ENCODE measurements at regions not wholly inside any gene's neighbourhood (a gene's known extent, or its start where the extent isn't known, plus 50 kb on each side); places are given as distances from the start of the nearest gene placed in this dataset.
A peak's percentile ranks its signal among the peaks of the same experiment; 100 is the strongest.

DNA sequence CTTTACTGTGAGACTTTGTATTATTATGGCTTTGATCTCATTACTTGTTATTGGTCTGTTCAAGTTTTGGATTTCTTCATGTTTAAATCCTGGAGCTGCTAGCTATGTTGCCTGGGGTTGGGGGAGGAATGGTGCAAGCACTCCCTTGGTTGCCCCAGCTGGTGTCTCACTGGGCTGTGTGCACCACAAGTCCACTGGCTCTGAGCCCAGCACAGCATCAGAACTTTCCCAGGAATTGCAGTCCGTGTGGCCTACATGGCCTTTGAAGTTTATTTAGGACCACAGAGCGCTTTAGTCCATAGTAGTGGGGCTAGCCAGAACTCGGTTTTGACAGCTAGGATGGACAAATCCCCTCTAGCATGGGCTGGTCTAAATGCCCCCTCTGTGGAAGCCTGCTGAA lies 278.8 kb upstream of the RPS6KA3 start:
- TF ChIP-seq POLR2AphosphoS5 (IDR thresholded peaks at IDR 0.05; ENCODE audit: insufficient read depth in 1 of 2, low read depth in 1 of 2) (no peak), POLR2A (IDR thresholded peaks at IDR 0.05) (no peak)
- TF ChIP-seq, protein P1, sequence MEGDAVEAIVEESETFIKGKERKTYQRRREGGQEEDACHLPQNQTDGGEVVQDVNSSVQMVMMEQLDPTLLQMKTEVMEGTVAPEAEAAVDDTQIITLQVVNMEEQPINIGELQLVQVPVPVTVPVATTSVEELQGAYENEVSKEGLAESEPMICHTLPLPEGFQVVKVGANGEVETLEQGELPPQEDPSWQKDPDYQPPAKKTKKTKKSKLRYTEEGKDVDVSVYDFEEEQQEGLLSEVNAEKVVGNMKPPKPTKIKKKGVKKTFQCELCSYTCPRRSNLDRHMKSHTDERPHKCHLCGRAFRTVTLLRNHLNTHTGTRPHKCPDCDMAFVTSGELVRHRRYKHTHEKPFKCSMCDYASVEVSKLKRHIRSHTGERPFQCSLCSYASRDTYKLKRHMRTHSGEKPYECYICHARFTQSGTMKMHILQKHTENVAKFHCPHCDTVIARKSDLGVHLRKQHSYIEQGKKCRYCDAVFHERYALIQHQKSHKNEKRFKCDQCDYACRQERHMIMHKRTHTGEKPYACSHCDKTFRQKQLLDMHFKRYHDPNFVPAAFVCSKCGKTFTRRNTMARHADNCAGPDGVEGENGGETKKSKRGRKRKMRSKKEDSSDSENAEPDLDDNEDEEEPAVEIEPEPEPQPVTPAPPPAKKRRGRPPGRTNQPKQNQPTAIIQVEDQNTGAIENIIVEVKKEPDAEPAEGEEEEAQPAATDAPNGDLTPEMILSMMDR (IDR thresholded peaks at IDR 0.05): no peak
- no peaks in the 10 kb centered on the region for H3K36me3 ChIP-seq
- DNase-seq (ENCODE audit: extremely low spot score in 2 of 2): no peak
- H3K27me3 ChIP-seq: no peaks in the 10 kb centered on the region
- H3K27ac ChIP-seq: no peak overlapping the region
- H3K4me1 ChIP-seq: no peaks in the 10 kb centered on the region
- H3K4me3 ChIP-seq: no peak overlapping the region
- intact Hi-C loops (cut with DNase I): no loop called here
- H3K9me3 ChIP-seq: no peaks in the 10 kb centered on the region

GRCh38 chrX:20542072-20542471 lies 275.4 kb upstream of the RPS6KA3 start:
- no peaks in the 10 kb centered on the region for H3K27me3 ChIP-seq

GRCh38 chrX:20538974-20539373 lies 272.3 kb upstream of the RPS6KA3 start:
- H3K4me1 ChIP-seq: no peaks in the 10 kb centered on the region
- no peak for DNase-seq (ENCODE audit: extremely low spot score in 2 of 2)
- H3K36me3 ChIP-seq: no peaks in the 10 kb centered on the region
- intact Hi-C loops (cut with DNase I): no loop called here
- no peaks in the 10 kb centered on the region for H3K9me3 ChIP-seq
- no peaks in the 10 kb centered on the region for H3K27me3 ChIP-seq
- H3K4me3 ChIP-seq: no peak overlapping the region
- no peak overlapping the region for H3K27ac ChIP-seq
- TF ChIP-seq POLR2A (IDR thresholded peaks at IDR 0.05) (no peak), POLR2AphosphoS5 (IDR thresholded peaks at IDR 0.05; ENCODE audit: insufficient read depth in 1 of 2, low read depth in 1 of 2) (no peak)
- TF ChIP-seq, protein P1 (IDR thresholded peaks at IDR 0.05): no peak

More at GRCh38 chrX:20542072-20542471, 275.4 kb upstream of the RPS6KA3 start:
- intact Hi-C loops (cut with DNase I): no loop called here
- TF ChIP-seq POLR2A (IDR thresholded peaks at IDR 0.05) (no peak), POLR2AphosphoS5 (IDR thresholded peaks at IDR 0.05; ENCODE audit: insufficient read depth in 1 of 2, low read depth in 1 of 2) (no peak)
- TF ChIP-seq, protein P1 (IDR thresholded peaks at IDR 0.05): no peak
- Histone ChIP-seq H3K27ac (no peak overlapping the region), H3K4me3 (no peak overlapping the region), H3K9me3 (no peaks in the 10 kb centered on the region), H3K4me1 (no peaks in the 10 kb centered on the region), H3K36me3 (no peaks in the 10 kb centered on the region)
- no peak for DNase-seq (ENCODE audit: extremely low spot score in 2 of 2)

- Histone ChIP-seq H3K27ac (no peak overlapping the region), H3K27me3 (no peaks in the 10 kb centered on the region), H3K36me3 (no peaks in the 10 kb centered on the region), H3K4me1 (peaks cover 4% of the 10 kb centered on the region), H3K9me3 (no peaks in the 10 kb centered on the region), H3K4me3 (no peak overlapping the region)
- no peak for DNase-seq (ENCODE audit: extremely low spot score in 2 of 2)
- TF ChIP-seq, protein P1 (IDR thresholded peaks at IDR 0.05): no peak
- TF ChIP-seq POLR2AphosphoS5 (IDR thresholded peaks at IDR 0.05; ENCODE audit: insufficient read depth in 1 of 2, low read depth in 1 of 2) (no peak), POLR2A (IDR thresholded peaks at IDR 0.05) (no peak)
- intact Hi-C loops (cut with DNase I): no loop called here
These were observed 265.0 kb upstream of the RPS6KA3 start for GRCh38 chrX:20531667-20532066.

DNA sequence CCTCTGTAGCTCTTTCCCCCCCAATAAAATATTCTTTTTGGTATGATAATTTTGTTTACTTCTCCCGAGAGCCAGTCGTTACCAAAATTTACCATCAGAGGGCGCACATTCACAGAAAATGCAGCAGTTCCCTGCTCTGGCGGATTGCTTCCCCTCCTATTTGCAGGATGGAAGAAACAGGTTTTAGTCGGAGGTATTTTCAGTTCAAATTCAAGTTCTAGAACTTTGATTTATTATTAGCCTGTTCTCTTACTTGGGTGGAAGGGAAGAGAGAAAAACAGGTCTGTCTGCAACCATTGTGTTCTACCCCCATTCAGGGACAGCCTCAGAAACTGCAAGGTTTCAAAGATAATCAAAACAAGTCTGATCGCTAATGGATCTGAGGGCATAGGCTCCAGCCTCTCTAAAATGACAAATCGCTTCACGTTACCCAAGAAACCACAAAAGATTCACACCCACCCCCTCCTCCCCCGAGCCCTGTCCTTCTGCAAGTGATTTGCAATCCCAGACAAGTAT lies 263.8 kb upstream of the RPS6KA3 start:
- Histone ChIP-seq H3K36me3 (no peaks in the 10 kb centered on the region), H3K27me3 (no peaks in the 10 kb centered on the region), H3K4me1 (peaks cover 4% of the 10 kb centered on the region), H3K4me3 (no peak overlapping the region), H3K27ac (no peak overlapping the region), H3K9me3 (no peaks in the 10 kb centered on the region)
- TF ChIP-seq, protein P1 (IDR thresholded peaks at IDR 0.05): peak; percentile 29 to 76 (median 53)
- no peak for TF ChIP-seq POLR2AphosphoS5 (IDR thresholded peaks at IDR 0.05; ENCODE audit: insufficient read depth in 1 of 2, low read depth in 1 of 2)
- intact Hi-C loops (cut with DNase I): no loop called here
- no peak for DNase-seq (ENCODE audit: extremely low spot score in 2 of 2)
